GM19372 (cell line): ENCODE measurements at regions not wholly inside any gene's neighbourhood (a gene's known extent, or its start where the extent isn't known, plus 50 kb on each side); places are given as distances from the start of the nearest gene placed in this dataset.

Source experiments
- ATAC-seq: cut with Tn5 transposase; IDR thresholded peaks from one replicate; pipeline ENCODE4 v1.9.1; 2021; ENCODE audit warnings: mild to moderate bottlenecking, low read depth, moderate library complexity; ENCODE audit not compliant: unreplicated experiment

DNA sequence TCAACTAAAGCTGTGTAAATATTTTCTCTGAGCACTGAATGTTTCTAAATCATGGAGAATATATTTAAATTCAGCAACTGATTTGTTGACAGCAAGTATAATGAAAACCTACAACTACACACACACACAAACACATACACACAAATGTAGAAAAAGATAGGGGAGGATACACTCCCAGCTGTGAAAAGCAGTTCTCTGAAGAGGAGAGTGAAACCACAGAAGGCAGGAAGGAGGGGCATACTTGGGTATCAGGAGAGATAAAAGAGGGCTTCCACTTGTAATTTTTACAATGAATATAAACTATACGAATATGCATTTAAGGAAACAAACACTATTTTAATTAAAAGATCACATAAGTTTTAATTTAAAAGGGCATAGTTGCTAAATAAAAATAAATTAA, 227.8 kb upstream of the SLC24A2 start:
- no peak for ATAC-seq

DNA sequence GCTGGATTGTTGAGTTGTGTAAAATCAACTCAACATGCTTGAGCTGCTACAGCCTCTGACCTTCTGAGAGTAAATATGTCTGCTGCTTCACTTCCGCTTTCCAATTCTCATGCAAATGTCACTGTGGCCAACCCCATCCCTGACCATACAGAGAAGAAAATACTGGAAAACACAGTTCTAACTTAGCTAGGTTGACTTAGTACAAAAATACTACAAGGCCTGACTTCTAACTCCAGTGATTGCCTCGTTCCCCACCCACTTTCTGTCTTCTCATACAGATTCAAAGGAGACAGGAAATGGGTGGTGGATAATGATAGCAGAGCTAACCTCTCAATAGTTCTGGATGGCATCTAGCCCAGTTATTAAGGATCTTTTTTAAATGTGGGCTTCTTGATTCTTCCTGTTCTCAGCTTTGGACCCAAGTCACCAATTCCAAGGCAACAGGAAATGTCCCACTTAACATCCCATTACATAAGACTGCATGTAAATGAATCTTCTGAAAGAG, 226.6 kb upstream of the SLC24A2 start:
- no peak for ATAC-seq

DNA sequence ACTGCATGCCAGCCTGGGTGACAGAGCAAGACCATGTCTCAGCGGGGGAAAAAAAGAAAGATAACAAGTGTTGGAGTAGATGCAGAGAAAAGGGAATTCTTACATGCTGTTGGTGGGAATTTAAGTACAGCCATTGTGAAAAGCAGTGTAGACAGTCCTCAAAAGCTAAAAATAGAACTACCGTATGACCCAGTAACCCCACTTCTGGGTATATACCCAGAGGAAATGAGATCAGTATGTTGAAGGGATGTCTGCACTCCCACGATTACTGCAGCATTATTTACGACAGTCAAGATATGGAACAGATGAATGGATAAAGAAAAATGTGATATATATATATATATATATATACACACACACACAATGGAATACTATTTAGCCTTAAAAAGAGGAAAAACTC, 225.3 kb upstream of the SLC24A2 start:
- no peak for ATAC-seq

DNA sequence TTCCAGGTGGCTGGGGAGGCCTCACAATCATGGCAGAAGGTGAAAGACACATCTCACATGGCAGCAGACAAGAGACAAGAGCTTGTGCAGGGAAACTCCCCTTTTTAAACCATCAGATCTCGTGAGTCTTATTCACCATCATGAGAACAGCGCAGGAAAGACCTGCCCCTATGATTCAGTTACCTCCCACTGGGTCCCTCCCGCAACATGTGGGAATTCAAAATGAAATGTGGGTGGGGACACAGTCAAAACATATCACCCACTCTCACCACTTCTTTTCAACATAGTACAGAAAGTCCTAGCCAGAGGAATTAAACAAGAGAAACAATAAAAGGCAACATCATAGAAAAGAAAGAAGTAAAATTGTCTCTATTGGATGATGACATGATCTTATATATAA, 223.4 kb upstream of the SLC24A2 start:
- no peak for ATAC-seq

DNA sequence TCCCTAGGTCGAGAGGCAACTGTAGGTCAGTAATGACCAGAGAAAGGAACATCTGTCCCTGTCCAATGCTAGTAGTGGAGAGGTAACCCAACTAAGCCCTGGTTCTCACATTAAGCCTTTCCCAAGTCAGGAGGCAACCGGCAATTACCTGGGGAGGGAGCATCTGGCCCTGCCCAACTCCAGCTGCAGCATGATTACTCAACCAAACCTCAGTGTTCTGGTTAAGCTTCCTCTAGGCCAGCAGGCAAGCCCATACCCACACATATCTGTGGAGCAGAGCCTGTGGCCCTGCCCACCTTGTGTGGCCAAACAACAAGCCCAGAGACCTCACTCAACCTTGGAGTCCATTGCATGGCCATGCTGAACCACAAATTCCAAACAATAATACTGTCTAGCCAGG, 220.8 kb upstream of the SLC24A2 start:
- ATAC-seq = no peak

DNA sequence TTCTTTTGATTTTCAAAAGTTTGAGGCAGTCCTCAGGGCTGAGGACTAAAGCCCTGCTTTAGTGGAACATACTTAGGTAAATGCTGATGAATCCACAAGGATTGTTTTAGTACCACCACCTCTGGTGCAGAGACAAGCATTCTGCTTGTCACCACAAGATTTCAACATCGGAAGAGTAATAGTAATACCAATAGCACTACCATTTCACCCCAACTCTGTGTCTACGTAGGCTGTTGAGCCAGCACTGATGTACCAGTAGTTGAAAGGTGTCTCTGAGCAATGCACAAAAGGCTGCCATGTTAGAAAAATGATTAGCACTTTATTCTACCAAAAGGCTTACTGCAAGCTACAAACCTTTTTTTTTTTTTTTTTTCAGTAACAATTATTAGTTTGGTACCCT, 213.2 kb upstream of the SLC24A2 start:
- ATAC-seq = no peak

DNA sequence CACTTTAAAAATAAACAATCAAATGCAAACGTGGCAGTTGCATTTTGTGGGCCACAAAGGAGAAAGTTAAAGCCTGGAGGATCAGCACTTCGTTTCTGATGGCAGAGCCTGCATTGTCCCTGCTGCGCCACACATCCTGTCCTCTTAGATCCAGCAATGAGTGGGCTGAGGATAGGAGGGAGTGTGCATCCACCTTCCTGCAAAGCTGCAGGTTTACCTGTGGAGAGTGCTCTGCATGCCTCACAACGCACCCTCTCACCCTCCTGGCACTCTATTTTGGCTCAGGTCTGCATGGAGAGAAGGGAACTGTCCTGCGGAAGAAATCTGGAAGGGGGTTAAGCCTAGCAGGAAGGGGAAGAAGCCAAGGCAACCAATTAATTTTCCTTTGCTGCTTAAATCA, 212.2 kb upstream of the SLC24A2 start:
- ATAC-seq = no peak

DNA sequence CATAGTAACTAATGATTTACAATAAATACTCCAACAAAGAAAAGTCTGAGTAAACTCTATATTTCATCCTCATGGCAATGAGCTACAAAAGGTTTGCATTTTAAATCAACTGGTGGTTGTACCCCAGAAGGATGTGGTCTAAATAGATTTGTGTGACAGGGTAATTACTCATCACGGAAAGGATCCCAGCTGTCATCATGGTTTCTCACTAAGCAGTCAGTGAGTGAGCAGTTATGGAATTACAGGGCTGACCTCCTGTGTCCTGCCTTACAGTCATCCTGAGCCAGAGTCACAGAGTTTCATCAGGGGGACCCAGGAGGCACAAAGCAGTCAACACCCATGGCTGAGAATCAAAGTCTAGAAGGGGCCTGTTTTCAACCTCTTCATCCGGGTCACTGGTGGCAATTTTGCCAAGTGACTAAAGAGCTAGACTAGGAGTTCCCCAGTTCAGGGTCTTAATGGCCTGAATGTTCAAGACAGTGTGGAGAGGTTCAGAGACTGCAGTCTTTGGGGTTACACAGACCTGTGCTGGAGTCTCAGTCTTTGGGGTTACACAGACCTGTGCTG, 210.7 kb upstream of the SLC24A2 start:
- ATAC-seq = peak; percentile 68

DNA sequence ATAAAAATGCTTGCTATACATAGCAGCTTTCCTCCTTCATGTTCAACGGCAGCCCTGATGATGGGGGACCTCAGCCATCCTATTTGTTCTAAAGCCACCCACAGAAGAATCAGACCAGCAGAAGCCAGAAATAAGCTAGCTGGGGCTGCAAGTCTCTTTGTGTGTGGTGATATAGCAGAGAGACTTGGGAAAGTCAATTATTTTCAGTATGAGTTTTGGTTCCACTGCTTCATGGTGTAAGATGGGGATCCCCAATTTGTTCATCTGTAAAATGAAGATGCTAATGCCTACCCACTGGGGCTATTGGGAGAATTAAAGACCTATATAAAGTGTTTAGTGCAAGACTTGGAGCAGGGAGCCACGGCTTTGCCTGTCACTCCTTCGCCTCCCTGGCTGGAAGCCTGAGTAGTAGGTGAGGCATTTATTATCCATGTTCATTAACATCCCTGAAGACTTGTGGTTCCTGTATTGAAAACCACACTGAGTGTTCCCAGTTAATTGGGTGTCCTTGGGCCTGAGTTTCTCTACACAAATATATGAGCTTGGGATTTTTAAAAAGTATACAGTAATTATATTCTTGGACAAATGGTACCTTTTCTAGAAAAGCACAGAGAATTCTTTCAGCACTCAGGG, 210.1 kb upstream of the SLC24A2 start:
- ATAC-seq = no peak

DNA sequence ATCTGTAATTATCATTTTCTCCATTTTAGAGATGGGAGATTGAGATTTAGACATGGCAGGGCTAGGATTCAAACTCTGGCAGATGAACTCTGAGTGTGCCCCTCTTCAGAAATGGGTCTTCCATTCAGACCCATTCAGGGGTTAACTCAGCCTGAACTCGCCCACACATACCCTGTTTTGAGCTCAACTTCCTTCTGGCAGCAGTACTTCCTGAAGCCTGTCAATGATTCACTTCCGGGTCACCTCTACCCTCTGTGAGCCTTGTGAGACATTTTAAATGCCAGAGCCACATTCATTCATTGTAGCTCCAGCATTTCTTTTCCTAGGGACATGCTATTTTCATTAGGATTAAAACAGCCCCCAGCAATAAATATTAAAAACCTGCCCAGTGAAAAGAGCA, 209.3 kb upstream of the SLC24A2 start:
- ATAC-seq = no peak

DNA sequence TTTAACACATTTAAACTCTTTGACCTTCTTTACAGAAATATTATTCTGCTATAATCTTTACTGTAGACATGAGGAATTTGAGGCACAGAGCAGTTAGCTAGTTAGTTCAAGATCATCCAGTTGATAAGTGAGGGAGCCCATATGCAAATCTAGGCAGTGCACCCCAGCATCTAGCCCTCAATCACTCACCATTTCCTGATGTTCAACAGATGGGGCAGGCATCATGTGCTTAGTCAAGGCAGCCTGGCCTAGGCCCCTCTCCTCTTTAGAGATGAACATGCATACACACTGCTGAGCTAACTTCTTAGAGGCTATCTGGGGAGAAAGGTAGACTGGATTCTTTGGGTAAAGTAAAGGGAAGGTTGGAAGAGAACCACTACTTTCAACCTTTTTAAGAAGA, 206.8 kb upstream of the SLC24A2 start:
- no peak for ATAC-seq

DNA sequence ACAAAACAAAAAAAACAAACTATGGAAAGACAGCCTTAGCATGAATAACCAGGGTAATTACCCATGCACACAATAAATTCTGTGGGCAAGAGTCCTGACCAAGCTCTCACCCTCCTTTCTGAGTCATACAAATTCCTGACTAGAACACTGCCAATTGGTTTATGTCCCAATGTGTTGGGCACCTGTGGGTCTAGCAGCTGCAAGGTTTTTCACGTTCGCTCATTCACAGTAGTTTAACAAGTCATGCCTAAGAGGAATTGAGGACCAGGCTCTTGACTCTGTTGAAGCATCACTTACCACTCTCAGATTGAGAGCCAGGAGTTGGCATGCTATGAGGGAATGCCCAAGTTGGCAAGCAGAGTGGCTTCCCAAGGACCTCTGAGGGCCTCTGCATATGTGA, 205.5 kb upstream of the SLC24A2 start:
- no peak for ATAC-seq

DNA sequence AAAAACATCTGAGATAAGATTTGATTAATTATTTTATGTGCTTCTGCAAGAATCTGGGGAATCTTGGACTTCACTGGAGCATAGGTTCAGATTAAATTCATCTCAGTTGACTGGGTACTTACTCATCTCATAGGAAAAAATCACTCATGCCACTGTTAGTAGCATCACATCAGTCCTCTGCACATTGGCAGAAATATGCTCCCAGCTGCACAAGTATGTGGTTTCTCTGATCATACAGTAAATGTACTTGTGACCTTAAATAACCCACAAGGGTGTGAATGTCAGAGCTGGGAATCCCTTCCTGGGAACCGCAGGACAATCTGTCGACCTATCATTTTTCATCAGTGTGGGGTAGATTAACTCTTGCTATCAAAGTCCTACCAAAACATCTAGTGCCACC, 203.7 kb upstream of the SLC24A2 start:
- ATAC-seq = no peak

DNA sequence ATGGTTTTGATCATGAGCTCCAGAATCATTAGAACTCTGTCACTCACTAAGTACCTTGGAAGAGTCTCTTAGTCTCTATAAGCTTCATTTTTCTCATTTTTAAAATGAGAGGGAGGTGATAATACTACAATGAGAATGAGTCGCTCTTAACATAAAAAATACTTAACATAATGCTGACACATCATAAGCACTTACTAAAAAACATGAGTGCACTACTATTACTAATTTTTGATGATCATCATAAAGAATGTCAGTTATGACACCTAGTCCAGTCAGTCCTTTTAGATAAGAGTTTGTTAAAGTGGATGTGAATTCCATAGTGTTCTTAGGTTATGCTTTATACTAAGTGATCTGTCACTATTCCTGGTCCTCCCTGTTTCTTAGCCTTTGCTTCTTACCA, 200.4 kb upstream of the SLC24A2 start:
- no peak for ATAC-seq

DNA sequence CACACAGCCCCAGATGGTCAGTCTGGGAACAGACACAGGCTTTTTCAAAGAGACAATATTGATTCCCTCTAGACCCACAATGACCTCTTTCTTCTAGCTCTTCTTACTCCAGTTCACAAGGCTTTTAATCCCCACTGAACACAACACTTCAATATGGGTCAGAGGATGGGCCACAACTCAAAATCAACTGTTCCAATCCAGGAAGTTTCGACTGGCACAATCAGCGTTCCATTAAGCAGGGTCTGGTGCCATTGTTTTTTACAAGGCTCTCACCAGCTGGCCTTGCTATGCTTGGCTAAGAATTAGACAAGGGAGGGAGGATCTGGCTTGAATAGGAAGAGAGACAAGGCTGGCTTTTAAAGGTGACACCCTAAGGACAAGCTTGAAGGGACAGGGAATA, 199.4 kb upstream of the SLC24A2 start:
- no peak for ATAC-seq

DNA sequence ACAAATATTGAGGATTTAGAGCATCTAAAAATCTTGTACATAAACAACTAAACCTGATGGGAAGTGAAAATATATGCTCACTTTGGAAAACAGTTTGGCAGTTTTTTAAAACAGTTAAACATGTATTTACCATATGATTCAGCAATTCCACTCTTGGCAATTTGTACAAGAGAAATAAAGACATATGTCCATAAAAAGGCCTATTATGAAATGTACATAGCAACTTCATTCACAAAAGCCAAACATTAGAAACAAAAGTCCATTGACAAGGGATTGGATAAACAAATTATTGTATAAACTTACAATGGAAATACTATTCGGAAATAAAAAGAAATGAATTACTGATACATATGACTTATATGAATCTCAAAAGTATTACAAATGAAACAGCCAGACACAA, 196.2 kb upstream of the SLC24A2 start:
- no peak for ATAC-seq

DNA sequence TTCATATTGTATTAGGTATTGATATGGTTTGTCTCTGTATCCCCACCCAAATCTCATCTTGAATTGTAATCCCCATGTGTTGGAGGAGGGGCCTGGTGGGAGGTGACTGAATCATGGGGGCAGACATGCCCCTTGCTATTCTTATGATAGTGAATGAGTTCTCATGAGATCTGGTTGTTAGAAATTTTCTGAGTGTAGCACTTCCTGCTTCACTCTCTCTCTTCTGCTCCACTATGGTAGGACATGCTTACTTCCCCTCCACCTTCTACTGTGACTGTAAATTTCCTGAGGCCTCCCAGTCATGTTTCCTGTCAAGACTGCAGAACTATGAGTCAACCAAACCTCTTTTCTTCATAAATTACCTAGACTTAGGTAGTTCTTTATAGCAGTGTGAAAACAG, 187.4 kb upstream of the SLC24A2 start:
- no peak for ATAC-seq

DNA sequence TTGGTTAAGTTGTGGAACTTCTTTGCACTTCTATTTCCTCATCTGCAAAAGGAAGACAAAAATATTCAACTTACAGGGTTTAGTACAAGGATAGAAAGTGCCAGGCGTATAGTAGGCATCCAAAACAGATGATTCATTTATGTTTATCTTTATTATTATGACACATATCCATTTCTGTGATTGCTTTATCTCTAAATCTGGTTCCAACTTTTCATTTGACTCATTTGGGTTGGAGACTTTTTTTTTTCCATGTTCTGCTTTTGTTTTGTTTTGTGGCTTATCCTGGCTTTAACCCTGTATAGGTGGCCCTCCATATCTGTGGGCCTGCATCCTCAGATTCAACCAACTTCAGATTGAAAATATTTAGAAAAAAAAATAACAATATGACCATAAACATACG, 186.7 kb upstream of the SLC24A2 start:
- no peak for ATAC-seq

DNA sequence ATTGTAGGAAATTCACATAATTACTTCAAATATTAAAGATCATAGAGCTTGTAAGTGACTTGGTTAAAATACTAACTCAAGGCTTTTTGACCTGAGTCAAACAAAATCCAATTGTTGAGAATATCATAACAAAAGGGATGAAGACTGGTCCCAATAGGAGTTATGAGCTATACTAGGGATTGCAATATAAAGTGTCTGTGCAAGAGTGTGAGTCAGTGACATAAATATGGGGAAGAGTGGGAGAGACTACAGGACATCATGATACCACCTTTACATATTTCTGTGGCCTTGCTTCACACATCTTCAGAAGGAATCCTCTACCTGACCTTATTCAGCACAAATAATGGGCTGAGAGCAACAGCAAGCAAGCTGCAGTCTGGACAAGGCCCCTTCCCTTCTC, 180.9 kb upstream of the SLC24A2 start:
- no peak for ATAC-seq

DNA sequence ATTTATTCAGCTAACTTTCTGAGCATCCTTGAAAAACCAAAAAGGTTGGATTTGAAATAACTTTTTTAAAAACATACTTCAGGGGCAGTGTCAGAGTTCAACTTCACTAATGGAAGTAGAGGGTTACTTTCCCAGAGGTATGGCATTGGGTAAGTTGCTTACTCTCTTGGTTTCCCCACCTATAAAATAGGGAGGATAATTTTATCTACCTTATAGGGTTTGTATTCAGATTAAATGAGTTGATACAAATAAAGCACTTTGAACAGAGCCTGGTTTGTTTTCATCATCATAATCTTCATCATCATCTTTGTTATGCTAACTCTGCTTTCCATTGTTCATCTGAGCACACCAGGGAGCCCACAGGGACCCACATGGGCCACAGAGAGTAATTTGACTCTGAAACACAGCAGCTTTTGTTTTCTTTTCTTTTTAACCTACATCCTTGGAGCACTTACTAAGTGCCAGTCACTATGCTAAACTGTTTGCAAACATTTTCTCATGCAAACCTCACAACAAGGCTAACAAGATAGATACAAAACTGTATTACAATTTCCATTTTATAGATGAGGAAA, 179.1 kb upstream of the SLC24A2 start:
- no peak for ATAC-seq

DNA sequence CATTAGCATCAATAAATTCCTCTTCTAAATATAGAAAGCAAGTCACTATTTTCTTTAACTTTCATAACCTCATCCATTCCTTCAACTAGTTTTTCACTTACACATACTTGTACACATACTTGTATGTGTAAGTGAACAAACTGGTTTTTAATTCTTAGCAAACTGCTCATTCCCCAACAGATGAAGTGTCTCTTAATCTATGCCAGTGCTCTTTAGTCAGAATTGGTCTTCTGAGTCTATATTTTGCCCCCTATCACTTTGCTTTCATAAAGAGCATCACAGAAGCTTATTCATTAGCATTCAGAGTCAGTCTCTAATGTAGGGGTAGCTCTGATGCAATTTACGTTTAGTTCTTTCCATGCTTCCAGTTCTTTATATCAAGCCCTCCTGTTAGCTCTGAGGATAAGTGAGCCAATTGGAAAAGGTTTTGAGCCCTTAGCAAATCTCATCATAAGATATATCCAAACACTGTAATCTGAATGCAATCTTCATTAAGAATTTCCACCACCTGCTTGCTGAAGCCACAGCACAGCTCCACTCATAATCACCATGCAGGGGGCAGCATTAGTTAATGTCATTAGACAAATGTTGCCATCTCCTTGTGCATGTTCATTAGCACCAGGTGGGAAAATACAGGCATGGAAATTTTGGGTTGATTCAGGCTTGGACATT, 178.5 kb upstream of the SLC24A2 start:
- no peak for ATAC-seq

DNA sequence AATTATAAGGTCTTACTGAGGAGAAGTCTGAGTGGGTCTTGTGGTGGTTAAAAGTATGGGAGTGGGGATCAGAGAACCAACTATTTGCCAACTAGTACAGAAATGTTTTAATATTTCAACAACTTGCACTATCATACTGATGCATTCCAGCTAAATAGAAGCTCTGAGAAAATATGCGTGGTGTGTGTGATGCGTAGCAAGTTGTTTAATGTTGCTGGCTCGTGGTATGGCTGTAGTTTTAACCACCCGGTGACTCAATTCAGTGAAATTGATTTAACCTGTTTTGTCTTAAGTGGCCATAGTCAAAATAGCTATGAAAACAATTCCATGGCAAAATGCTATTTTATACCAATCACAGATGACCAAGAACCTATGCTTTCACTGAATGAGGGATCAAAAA, 176.5 kb upstream of the SLC24A2 start:
- no peak for ATAC-seq
